ENCODE measurements at regions not wholly inside any gene's neighbourhood (a gene's known extent, or its start where the extent isn't known, plus 50 kb on each side); places are given as distances from the start of the nearest gene placed in this dataset.
"Not testable (repeated sequence)": the region's sequence is repeated elsewhere in the genome, so short reads cannot be mapped to it uniquely, and the experiment has no call there.

DNA sequence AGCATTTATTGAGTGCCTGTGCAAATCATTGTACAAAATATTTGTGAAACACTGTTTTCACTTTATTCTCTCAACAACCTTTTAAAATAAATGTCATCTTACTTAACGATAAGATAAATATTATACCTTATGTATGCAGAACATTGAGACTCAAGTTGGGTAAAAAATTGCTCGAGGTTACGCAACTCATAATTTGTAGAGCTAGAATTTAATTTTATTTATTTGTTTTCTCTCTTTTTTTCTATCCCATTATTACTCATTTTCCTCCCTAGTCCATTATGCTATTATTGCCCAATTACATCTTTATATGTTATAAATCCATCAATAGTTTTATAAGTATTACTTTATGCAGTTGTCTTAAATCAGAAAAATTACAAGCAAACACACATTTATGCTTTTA, 77.4 kb upstream of the ELOVL5 start:
- H3K4me3 ChIP-seq (ENCODE audit: insufficient read depth, low read depth, low read length): no peak overlapping the region
- no peaks in the 10 kb centered on the region for H3K36me3 ChIP-seq (replicated peaks; ENCODE audit: control insufficient read depth, insufficient read depth, low read length)
- H3K27me3 ChIP-seq (ENCODE audit: control insufficient read depth, insufficient read depth, low read length): no peaks in the 10 kb centered on the region
- DNase-seq: no peak

DNA sequence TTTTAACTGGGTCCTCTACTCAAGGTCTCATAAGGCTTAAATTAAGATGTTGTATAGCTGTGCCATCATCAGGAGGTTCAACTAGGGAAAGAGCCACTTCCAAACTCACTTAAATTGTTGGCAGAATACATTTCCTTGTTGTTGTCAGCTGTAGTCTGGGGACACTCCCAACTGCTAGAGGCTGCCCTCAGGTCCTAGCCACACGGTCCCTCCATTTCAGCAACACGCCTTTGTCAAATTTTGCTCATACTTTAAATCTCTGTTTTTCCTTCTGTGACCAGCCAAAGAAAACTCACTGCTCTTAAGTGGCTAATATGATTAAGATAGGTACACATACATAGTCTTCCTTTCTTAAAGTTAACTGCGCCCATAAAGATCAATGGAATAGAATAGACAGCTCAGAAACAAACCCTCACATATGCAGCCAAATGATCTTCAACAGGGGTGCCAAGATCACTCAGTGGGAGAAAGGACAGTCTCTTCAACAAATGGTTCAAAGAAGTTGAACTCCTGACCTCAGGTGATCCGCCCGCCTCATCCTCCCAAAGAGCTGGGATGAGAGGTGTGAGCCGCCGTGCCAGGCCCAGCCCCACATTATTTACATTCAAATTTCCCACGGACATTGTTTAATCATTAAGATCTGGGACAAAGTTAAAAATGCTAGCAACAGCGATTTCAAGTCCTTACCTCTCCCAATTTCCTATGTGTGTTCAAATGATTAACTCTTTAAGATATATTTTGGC, 76.4 kb upstream of the ELOVL5 start:
- Histone ChIP-seq H3K27me3 (ENCODE audit: control insufficient read depth, insufficient read depth, low read length) (no peaks in the 10 kb centered on the region), H3K4me3 (ENCODE audit: insufficient read depth, low read depth, low read length) (no peak overlapping the region), H3K36me3 (replicated peaks; ENCODE audit: control insufficient read depth, insufficient read depth, low read length) (no peaks in the 10 kb centered on the region)
- DNase-seq: no peak

DNA sequence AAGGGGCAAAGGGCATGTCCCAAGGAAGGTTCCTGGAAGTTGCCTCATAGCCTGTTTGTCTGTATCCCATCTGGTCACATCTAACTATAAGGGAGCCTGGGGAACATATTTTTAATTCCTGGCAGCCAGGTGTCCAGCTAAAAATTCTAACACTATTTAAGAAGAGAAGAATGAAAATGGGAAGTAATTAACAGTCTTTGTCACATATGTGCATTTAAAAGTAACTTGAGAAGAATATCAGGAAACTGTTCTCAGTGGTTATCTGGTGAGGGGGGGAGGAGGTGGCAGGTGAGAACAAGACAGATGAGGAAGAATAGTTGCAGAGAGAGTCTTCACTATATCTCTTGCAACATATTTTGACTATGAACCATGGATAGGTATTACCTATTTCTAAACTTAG, 75.5 kb upstream of the ELOVL5 start:
- H3K27me3 ChIP-seq (ENCODE audit: control insufficient read depth, insufficient read depth, low read length): no peaks in the 10 kb centered on the region
- no peak overlapping the region for H3K4me3 ChIP-seq (ENCODE audit: insufficient read depth, low read depth, low read length)

DNA sequence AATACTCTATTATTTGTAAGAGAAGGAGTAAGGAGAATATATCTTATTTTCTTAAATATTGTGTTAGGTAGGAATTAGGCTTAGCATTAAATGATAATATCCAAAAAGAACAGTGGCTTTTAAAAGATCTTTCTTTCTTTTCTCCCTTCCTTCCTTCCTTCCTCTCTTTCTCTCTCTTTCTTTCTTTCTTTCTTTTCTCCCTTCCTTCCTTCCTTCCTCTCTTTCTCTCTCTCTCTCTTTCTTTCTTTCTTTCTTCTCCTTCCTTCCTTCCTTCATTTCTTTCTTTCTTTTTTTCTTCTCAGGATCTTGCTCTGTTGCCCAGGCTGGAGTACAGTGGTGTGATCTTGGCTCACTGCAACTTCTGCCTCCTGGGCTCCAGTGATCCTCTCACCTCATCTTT, 74.8 kb upstream of the ELOVL5 start:
- not testable (repeated sequence) for DNase-seq; H3K36me3 ChIP-seq (replicated peaks; ENCODE audit: control insufficient read depth, insufficient read depth, low read length); H3K27me3 ChIP-seq (ENCODE audit: control insufficient read depth, insufficient read depth, low read length); H3K4me3 ChIP-seq (ENCODE audit: insufficient read depth, low read depth, low read length)

More for the DNA sequence above, 75.5 kb upstream of the ELOVL5 start:
- H3K36me3 ChIP-seq (replicated peaks; ENCODE audit: control insufficient read depth, insufficient read depth, low read length): no peaks in the 10 kb centered on the region
- DNase-seq: no peak

DNA sequence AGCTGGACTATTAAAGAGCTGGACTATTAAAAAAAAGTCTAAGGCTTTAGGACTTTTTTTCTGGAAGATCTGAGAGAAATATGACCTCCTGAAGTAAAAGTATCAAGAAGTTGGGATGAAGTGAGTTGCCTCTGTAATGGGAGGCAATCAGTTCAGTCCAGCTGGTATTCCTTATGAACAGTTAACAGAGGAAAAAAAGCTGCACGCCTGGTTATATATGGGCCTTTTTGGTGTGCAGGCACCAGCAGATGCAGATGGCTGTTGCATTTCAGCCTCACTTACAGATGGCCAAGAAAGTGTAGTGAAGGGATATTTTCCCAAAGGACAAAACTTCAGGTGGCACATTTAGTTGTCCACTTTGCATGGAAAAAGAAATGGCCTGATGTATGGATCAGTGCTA, 70.3 kb upstream of the ELOVL5 start:
- H3K36me3 ChIP-seq (replicated peaks; ENCODE audit: control insufficient read depth, insufficient read depth, low read length): no peaks in the 10 kb centered on the region
- DNase-seq: no peak
- no peaks in the 10 kb centered on the region for H3K27me3 ChIP-seq (ENCODE audit: control insufficient read depth, insufficient read depth, low read length)
- H3K4me3 ChIP-seq (ENCODE audit: insufficient read depth, low read depth, low read length): no peak overlapping the region

DNA sequence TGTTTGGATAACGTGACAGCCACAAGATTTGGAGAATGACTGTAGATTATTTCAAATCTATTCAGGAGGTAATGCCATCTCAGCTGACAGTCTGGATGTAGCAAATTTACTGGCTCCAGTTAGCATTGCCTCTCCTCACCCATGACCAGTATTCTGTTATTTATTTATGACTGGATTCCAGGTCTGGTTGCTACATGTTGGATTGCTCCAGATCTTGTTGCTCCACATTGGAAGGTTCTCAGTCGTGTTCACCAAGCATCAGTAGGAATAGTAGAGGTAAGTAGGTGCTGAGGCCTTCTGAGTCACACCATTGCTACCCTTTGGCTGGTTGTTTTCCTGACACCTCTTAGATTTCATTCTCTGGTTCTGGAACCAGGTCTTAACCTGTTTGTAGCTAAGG, 69.5 kb upstream of the ELOVL5 start:
- no peaks in the 10 kb centered on the region for H3K36me3 ChIP-seq (replicated peaks; ENCODE audit: control insufficient read depth, insufficient read depth, low read length)
- DNase-seq: no peak
- H3K4me3 ChIP-seq (ENCODE audit: insufficient read depth, low read depth, low read length): no peak overlapping the region
- H3K27me3 ChIP-seq (ENCODE audit: control insufficient read depth, insufficient read depth, low read length): no peaks in the 10 kb centered on the region

DNA sequence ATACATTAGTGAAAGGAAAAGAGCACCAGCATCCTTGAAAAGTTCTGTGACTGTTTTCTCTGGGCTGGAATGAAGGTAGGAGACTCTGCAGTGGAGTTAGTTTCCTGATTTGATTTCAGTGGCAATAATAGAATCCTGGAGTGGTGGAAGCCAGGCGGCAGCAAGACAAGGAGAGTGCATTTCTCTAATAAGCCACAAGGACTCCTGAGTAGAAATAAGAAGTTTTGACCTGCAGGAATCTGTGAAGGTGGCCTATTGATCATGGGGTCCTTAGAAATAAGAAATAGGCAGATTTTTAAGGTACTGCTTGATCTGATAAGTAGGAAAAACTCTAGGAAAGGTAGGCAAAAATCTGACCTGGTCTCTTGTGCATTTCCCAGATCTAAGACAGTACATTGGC, 68.4 kb upstream of the ELOVL5 start:
- Histone ChIP-seq H3K36me3 (replicated peaks; ENCODE audit: control insufficient read depth, insufficient read depth, low read length) (no peaks in the 10 kb centered on the region), H3K27me3 (ENCODE audit: control insufficient read depth, insufficient read depth, low read length) (no peaks in the 10 kb centered on the region), H3K4me3 (ENCODE audit: insufficient read depth, low read depth, low read length) (no peak overlapping the region)
- DNase-seq: no peak

DNA sequence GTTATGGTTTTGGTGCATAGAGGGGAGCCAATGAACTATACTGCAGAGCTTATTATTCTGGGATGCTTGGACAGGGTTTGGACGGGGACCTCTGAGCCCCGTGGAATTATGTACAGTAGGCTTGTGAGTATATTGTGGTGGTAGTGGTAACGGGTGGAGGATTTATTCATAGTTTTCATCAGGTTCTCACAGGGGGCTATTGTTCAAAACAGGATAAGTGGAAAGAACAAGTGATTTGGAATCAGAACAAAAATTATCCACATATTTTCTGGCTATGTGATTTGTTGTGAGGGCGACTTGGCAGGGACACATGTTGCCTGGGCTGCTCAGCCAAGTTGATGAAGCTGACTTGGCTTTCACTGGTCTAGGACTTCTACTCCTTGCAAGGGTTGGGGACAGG, 64.6 kb upstream of the ELOVL5 start:
- DNase-seq: no peak
- no peak overlapping the region for H3K4me3 ChIP-seq (ENCODE audit: insufficient read depth, low read depth, low read length)
- H3K36me3 ChIP-seq (replicated peaks; ENCODE audit: control insufficient read depth, insufficient read depth, low read length): no peaks in the 10 kb centered on the region
- H3K27me3 ChIP-seq (ENCODE audit: control insufficient read depth, insufficient read depth, low read length): no peaks in the 10 kb centered on the region

DNA sequence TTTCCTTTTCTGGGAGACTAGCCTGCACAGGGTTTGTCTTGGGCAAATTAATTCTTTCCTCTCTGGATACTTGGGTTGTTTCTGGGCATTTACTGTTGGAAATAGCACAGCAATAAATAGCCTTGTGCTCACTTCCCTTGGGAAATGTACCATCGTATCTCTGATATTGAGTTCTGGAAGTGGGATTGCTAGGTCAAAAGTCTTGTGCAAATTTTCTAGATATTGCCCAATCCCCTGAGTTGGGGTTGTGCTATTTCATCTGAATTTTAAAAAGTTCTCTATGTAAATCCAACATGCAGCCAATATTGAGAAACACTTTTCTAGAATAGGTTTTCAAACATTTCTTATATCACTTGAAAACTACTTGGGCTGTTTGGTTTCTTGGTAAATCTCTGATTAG, 64.0 kb upstream of the ELOVL5 start:
- Histone ChIP-seq H3K4me3 (ENCODE audit: insufficient read depth, low read depth, low read length) (no peak overlapping the region), H3K36me3 (replicated peaks; ENCODE audit: control insufficient read depth, insufficient read depth, low read length) (no peaks in the 10 kb centered on the region), H3K27me3 (ENCODE audit: control insufficient read depth, insufficient read depth, low read length) (no peaks in the 10 kb centered on the region)
- no peak for DNase-seq

DNA sequence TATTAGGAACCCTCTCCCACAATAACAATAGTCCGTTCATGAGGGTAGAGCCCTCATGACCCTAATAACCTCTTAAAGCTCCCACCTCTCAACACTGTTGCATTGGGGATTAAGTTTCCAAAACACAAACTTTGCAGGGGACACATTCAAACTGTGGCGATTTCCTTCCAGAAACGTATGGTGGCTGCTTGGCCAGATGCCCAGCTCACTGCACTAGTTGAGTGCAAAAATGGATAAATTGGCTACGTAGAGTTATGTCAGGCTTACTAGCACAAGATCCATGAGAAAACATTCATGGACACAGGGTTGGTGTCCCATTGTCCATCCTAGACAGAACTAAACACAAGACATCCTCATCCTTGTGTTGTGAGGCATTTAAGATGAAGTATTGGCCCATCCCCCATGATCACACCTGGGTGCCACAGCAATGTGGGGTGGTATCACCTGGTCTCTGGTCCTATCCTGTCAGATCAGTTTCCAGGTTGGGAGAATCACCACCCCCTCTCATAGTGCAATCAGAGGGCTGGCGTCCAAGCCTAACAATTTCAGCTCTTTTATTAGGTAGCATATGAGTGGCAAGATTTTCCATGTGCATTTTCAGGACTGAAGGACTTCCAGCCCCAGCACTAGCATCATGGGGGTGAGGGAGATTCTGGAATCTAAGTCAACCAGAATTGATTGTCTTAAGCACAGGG, 63.4 kb upstream of the ELOVL5 start:
- DNase-seq: no peak
- H3K4me3 ChIP-seq (ENCODE audit: insufficient read depth, low read depth, low read length): no peak overlapping the region
- H3K27me3 ChIP-seq (ENCODE audit: control insufficient read depth, insufficient read depth, low read length): no peaks in the 10 kb centered on the region
- no peaks in the 10 kb centered on the region for H3K36me3 ChIP-seq (replicated peaks; ENCODE audit: control insufficient read depth, insufficient read depth, low read length)

DNA sequence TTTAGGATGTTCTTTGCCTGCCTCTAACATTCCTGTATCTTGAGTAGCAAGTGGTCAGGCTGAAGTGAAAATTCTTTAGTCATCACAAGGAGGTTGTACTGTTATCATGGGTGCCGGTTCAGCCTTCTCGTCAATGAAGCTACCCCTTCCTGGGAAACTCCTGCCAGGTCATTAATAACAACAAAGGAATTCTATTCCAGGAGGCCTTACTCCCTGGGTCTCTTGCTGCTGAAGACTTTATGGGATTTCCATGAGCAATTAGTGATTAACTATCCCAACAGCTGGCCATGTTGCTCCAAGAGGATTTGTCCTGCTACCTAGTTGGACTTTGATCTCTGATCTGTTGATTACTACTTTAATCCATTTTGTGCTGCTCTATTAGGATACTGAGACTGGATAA, 62.7 kb upstream of the ELOVL5 start:
- Histone ChIP-seq H3K4me3 (ENCODE audit: insufficient read depth, low read depth, low read length) (no peak overlapping the region), H3K27me3 (ENCODE audit: control insufficient read depth, insufficient read depth, low read length) (no peaks in the 10 kb centered on the region), H3K36me3 (replicated peaks; ENCODE audit: control insufficient read depth, insufficient read depth, low read length) (no peaks in the 10 kb centered on the region)
- DNase-seq: no peak

DNA sequence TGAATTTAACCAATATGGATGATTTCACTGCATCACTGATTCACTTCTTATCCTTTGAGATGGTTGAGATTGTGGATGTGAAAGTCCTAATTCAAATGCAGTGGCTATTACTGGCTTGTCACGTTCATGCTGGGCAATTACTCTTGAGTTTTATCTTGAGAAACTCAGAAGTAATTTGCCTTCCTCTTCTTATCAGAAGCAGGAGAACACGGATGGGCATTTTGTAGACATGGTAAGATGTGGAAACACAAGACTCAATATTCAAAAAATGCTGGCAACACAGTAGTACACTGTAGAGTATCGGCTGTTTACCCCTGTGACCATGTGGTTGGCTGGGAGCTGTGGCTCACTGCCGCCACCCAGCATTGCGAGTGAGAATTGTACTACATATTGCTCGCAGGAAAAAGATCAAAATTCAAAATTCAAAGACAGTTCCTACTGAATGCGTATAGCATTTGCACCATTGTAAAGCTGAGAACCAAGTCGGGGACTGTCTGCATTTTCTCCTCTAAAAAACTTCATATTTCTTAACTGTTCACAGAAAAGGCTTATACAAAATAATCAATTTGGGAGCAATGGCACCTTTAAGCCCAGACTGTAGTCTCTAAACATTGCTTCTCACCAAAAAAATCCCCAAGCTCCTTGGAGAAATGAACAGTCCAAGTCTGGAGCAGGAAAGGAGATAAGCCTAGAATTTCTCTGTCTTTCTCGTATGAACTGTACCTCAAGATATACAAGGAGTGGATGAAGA, 61.9 kb upstream of the ELOVL5 start:
- H3K36me3 ChIP-seq (replicated peaks; ENCODE audit: control insufficient read depth, insufficient read depth, low read length): no peaks in the 10 kb centered on the region
- H3K27me3 ChIP-seq (ENCODE audit: control insufficient read depth, insufficient read depth, low read length): no peaks in the 10 kb centered on the region
- no peak overlapping the region for H3K4me3 ChIP-seq (ENCODE audit: insufficient read depth, low read depth, low read length)
- peak; percentile 39 for DNase-seq

DNA sequence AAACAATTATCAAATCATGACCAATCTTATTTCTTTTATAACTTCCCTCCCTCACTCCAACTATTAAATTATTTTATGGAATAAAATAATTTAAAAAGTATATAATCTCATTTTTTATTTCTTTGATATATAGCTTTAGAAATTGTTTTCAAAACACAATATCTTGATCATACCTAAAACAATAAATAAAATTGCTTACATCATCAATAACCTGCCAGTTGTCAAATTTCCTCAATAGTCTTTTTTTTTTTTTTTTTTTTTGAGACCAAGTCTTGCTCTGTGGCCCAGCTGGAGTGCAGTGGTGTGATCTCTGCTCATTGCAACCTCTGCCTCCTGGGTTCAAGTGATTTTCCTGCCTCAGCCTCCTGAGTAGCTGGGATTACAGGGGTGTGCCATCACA, 60.1 kb upstream of the ELOVL5 start:
- Histone ChIP-seq H3K27me3 (ENCODE audit: control insufficient read depth, insufficient read depth, low read length) (no peaks in the 10 kb centered on the region), H3K4me3 (ENCODE audit: insufficient read depth, low read depth, low read length) (no peak overlapping the region), H3K36me3 (replicated peaks; ENCODE audit: control insufficient read depth, insufficient read depth, low read length) (no peaks in the 10 kb centered on the region)
- no peak for DNase-seq

DNA sequence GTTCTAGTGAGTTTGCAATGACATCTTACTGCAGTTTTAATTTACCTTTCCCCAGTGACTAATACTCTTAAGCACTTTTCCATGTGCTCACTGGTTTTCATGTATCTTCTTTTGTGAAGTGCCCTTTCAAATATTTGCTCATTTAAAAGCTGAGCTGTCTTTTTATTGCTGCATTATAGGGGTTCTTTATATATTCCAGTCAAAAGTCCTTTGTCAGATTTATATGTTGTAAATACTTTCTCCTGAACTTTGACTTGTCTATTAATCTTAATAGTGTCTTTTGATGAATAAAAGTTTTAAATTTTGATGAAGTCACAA, 50.2 kb upstream of the ELOVL5 start:
- H3K36me3 ChIP-seq (replicated peaks; ENCODE audit: control insufficient read depth, insufficient read depth, low read length): no peaks in the 10 kb centered on the region
- DNase-seq: no peak
- H3K4me3 ChIP-seq (ENCODE audit: insufficient read depth, low read depth, low read length): no peak overlapping the region
- H3K27me3 ChIP-seq (ENCODE audit: control insufficient read depth, insufficient read depth, low read length): no peaks in the 10 kb centered on the region

Data from H7 (cell line).